ENCODE measurements at regions not wholly inside any gene's neighbourhood (a gene's known extent, or its start where the extent isn't known, plus 50 kb on each side); places are given as distances from the start of the nearest gene placed in this dataset.

- TF ChIP-seq CTCF (IDR thresholded peaks at IDR 0.05) (no peak), EP300 (IDR thresholded peaks at IDR 0.05) (no peak)
These were observed 457.9 kb downstream of the RIT2 start for GRCh38 chr18:42657551-42657950.
